SIG-M5 treated with dmso at 0.1 percent for 504 hours (cell line): ENCODE measurements at regions not wholly inside any gene's neighbourhood (a gene's known extent, or its start where the extent isn't known, plus 50 kb on each side); places are given as distances from the start of the nearest gene placed in this dataset.

Experiments used
- DNase-seq: peaks from one replicate; lab custom pipeline; 2025; ENCODE audit not compliant: unreplicated experiment; lab: John Stamatoyannopoulos, UW

GRCh38 chr15:92304223-92304975 is 89.3 kb upstream of the ST8SIA2 start:
- DNase-seq = no peak

GRCh38 chr15:92305343-92305742 is 88.3 kb upstream of the ST8SIA2 start:
- DNase-seq = no peak

- peak; percentile 13 for DNase-seq
Measured at GRCh38 chr15:92306663-92307062, 87.0 kb upstream of the ST8SIA2 start.

- no peak for DNase-seq
Measured at GRCh38 chr15:92315144-92315543, 78.5 kb upstream of the ST8SIA2 start.

GRCh38 chr15:92315595-92316211 is 78.0 kb upstream of the ST8SIA2 start:
- DNase-seq = no peak

GRCh38 chr15:92316586-92317295 is 76.9 kb upstream of the ST8SIA2 start:
- no peak for DNase-seq

- DNase-seq = no peak
Measured at GRCh38 chr15:92320012-92320699, 73.5 kb upstream of the ST8SIA2 start.

GRCh38 chr15:92322566-92323355 is 70.9 kb upstream of the ST8SIA2 start:
- DNase-seq = no peak

GRCh38 chr15:92323525-92323924 is 70.2 kb upstream of the ST8SIA2 start:
- DNase-seq = no peak

- DNase-seq = no peak
Measured at GRCh38 chr15:92324101-92324963, 69.3 kb upstream of the ST8SIA2 start.

GRCh38 chr15:92326236-92326635 is 67.4 kb upstream of the ST8SIA2 start:
- no peak for DNase-seq

- DNase-seq = no peak
Measured at GRCh38 chr15:92327033-92327432, 66.6 kb upstream of the ST8SIA2 start.

GRCh38 chr15:92328207-92328606 is 65.5 kb upstream of the ST8SIA2 start:
- no peak for DNase-seq

GRCh38 chr15:92332125-92332899 is 61.4 kb upstream of the ST8SIA2 start:
- no peak for DNase-seq

GRCh38 chr15:92333709-92334108 is 60.0 kb upstream of the ST8SIA2 start:
- no peak for DNase-seq

- DNase-seq = no peak
Measured at GRCh38 chr15:92336419-92336987, 57.2 kb upstream of the ST8SIA2 start.

- no peak for DNase-seq
Measured at GRCh38 chr15:92339361-92339760, 54.3 kb upstream of the ST8SIA2 start.
